ENCODE measurements at regions not wholly inside any gene's neighbourhood (a gene's known extent, or its start where the extent isn't known, plus 50 kb on each side); places are given as distances from the start of the nearest gene placed in this dataset.

DNA sequence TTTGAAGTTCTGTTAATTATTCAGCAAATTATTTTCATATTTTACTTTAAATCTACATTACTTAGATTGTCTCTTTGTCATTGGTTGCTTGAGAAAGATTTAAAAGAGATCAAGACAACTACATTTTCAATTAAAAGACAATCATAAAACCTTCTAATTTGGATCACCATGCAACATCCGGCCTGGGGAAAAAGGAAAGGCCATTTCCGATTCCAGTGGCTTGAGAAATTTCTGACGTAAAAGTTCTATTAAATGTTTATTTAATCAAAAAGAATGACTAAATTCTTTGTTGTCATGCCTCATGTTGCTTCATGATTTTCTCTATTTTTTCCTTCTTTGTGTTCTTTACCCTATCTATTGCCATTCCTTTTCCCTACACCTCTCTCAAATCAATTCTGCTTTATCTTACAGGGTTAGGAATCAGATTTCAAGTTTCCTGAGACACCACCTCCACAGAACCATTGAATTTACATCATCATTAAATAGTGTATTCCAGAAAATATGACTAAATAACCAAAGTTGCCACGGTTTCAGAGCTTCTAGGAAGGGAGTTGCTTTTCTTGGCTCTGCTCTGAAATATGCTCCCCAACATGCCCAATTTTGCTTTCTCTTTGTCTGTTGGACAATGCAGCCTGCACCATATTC, 124.6 kb upstream of the ACSL4 start:
- TF ChIP-seq, protein P1, sequence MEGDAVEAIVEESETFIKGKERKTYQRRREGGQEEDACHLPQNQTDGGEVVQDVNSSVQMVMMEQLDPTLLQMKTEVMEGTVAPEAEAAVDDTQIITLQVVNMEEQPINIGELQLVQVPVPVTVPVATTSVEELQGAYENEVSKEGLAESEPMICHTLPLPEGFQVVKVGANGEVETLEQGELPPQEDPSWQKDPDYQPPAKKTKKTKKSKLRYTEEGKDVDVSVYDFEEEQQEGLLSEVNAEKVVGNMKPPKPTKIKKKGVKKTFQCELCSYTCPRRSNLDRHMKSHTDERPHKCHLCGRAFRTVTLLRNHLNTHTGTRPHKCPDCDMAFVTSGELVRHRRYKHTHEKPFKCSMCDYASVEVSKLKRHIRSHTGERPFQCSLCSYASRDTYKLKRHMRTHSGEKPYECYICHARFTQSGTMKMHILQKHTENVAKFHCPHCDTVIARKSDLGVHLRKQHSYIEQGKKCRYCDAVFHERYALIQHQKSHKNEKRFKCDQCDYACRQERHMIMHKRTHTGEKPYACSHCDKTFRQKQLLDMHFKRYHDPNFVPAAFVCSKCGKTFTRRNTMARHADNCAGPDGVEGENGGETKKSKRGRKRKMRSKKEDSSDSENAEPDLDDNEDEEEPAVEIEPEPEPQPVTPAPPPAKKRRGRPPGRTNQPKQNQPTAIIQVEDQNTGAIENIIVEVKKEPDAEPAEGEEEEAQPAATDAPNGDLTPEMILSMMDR (IDR thresholded peaks at IDR 0.05): no peak
- TF ChIP-seq POLR2A (IDR thresholded peaks at IDR 0.05): no peak
- DNase-seq: no peak
- H3K4me1 ChIP-seq: no peaks in the 10 kb centered on the region
- no peaks in the 10 kb centered on the region for H3K27me3 ChIP-seq
- 74 to 77% methylated on average over 4 of the region's 4 CpGs for WGBS, 2 donors
- H3K4me3 ChIP-seq (replicated peaks in 1 of 3): no peak overlapping the region
- H3K27ac ChIP-seq: no peak overlapping the region
- no peaks in the 10 kb centered on the region for H3K9me3 ChIP-seq
- intact Hi-C loops (cut with DNase I): loop anchor here (10.0 kb wide), 1 partner anchor 123 kb away; the partner anchor contains the start of gene ACSL4
- H3K36me3 ChIP-seq: no peaks in the 10 kb centered on the region

GRCh38 chrX:109858602-109859341, 125.7 kb upstream of the ACSL4 start:
- WGBS, 2 donors: 73 to 82% methylated on average over 5 of the region's 5 CpGs
- Histone ChIP-seq H3K36me3 (no peaks in the 10 kb centered on the region), H3K9me3 (no peaks in the 10 kb centered on the region), H3K27ac (no peak overlapping the region), H3K27me3 (no peaks in the 10 kb centered on the region), H3K4me1 (no peaks in the 10 kb centered on the region), H3K4me3 (replicated peaks in 1 of 3) (no peak overlapping the region)
- TF ChIP-seq POLR2A (IDR thresholded peaks at IDR 0.05): no peak
- TF ChIP-seq, protein P1 (IDR thresholded peaks at IDR 0.05): no peak
- no peak for DNase-seq
- intact Hi-C loops (cut with DNase I): loop anchor here (10.0 kb wide), 1 partner anchor 124 kb away; the partner anchor contains the start of gene ACSL4

- Histone ChIP-seq H3K9me3 (no peaks in the 10 kb centered on the region), H3K36me3 (no peaks in the 10 kb centered on the region), H3K27me3 (no peaks in the 10 kb centered on the region), H3K4me3 (replicated peaks in 1 of 3) (no peak overlapping the region), H3K4me1 (no peaks in the 10 kb centered on the region), H3K27ac (no peak overlapping the region)
- intact Hi-C loops (cut with DNase I): loop anchor here (10.0 kb wide), 1 partner anchor 125 kb away; the partner anchor contains the start of gene ACSL4
- whole genome bisulfite sequencing, 2 donors: 89 to 94% methylated on average over 2 of the region's 2 CpGs
- DNase-seq: no peak
- TF ChIP-seq, protein P1 (IDR thresholded peaks at IDR 0.05): no peak
Observed at GRCh38 chrX:109859651-109860050, 126.6 kb upstream of the ACSL4 start.

DNA sequence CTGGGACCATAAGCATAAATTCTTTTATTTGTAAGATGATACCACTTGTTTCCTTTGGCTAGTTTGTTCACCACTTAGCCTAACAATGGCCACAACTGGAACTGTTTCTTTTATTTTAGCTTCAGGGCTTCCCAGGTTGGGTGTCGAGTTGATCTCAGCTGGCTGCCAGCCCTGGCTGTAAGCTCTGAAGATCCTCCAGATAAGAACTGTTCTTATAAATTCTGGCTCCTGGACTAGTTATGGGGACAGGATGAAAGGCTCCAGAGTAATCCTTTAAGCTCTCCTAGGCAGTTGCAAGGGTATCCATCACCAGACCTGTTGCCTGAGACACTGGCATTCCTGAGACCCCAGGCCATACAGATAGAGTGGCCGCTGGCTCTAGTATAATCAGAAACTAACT, 129.4 kb upstream of the ACSL4 start:
- DNase-seq: no peak
- H3K4me3 ChIP-seq (replicated peaks in 1 of 3): no peak overlapping the region
- no peaks in the 10 kb centered on the region for H3K27me3 ChIP-seq
- H3K36me3 ChIP-seq: no peaks in the 10 kb centered on the region
- 43 to 51% methylated on average over 2 of the region's 2 CpGs for WGBS, 2 donors
- no peak overlapping the region for H3K27ac ChIP-seq
- H3K9me3 ChIP-seq: no peaks in the 10 kb centered on the region
- intact Hi-C loops (cut with DNase I): no loop called here
- TF ChIP-seq, protein P1 (IDR thresholded peaks at IDR 0.05): no peak
- TF ChIP-seq POLR2A (IDR thresholded peaks at IDR 0.05): no peak
- no peaks in the 10 kb centered on the region for H3K4me1 ChIP-seq

DNA sequence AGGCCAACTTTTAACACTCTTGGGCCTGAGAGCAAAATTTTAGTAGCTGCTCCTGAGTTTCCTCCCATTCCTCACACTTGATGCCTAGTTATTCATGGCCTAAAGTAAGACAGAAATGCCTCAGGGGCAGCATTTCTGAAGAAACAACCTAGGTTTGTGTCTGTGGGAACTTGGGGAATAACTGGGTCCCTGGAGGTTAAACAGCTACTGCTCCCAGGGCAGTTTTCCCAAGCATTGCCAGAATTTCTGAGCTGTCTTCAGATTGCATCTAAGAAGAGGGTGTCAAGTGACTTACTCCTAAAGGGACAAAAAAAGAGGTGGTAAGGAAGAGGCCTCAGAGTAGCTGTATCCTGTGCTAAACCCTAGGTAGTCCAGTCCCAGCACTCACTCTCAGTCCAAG, 130.8 kb upstream of the ACSL4 start:
- no peaks in the 10 kb centered on the region for H3K36me3 ChIP-seq
- H3K9me3 ChIP-seq: no peaks in the 10 kb centered on the region
- TF ChIP-seq, protein P1 (IDR thresholded peaks at IDR 0.05): no peak
- TF ChIP-seq POLR2A (IDR thresholded peaks at IDR 0.05): no peak
- no peak for DNase-seq
- no peak overlapping the region for H3K27ac ChIP-seq
- intact Hi-C loops (cut with DNase I): no loop called here
- H3K4me1 ChIP-seq: no peaks in the 10 kb centered on the region
- H3K27me3 ChIP-seq: no peaks in the 10 kb centered on the region
- H3K4me3 ChIP-seq (replicated peaks in 1 of 3): no peak overlapping the region
